DOHH2 (cell line): ENCODE measurements at regions not wholly inside any gene's neighbourhood (a gene's known extent, or its start where the extent isn't known, plus 50 kb on each side); places are given as distances from the start of the nearest gene placed in this dataset.

Experiments
- CTCF ChIP-seq: fragments of 200-600 bp; sonication (generic); IDR thresholded peaks from one replicate; pipeline ENCODE4 v1.5.1; 2014; ENCODE audit warnings: antibody characterized with exemption, mild to moderate bottlenecking, low read depth, low read length; ENCODE audit not compliant: poor library complexity, severe bottlenecking
- EZH2phosphoT487 ChIP-seq: fragments of 200-600 bp; sonication (generic); IDR thresholded peaks from 2 replicates; pipeline ENCODE4 v1.6.1; 2017; ENCODE audit warnings: borderline replicate concordance, mild to moderate bottlenecking, antibody characterized with exemption, low read length, moderate library complexity, mixed read lengths

- TF ChIP-seq CTCF (no peak), EZH2phosphoT487 (no peak)
Observed at GRCh38 chr9:100661668-100662067, 83.8 kb downstream of the CAVIN4 start.
